Activated T-helper 1 cell treated with anti-CD3 and anti-CD28 coated beads, Interleukin-12 subunit alpha, Interleukin-12 subunit beta, Interleukin-2, Interleukin-4 antibody, amounts not matched to agents 30 ng/mL and 10 ng/mL and 1 ng/mL, durations not matched to agents 14 hours and 24 hours and 36 hours (primary cell): ENCODE measurements at regions not wholly inside any gene's neighbourhood (a gene's known extent, or its start where the extent isn't known, plus 50 kb on each side); places are given as distances from the start of the nearest gene placed in this dataset.

Source experiments
- DNase-seq: peaks from one replicate; pipeline ENCODE4 v3.0.0; 2021; ENCODE audit warnings: low spot score
- H3K27ac Mint-ChIP-seq: one replicate; pipeline ENCODE4 v1.8.0; 2021; ENCODE audit warnings: mild to moderate bottlenecking, mixed read lengths
- H3K27me3 Mint-ChIP-seq: one replicate; pipeline ENCODE4 v1.8.0; 2022; ENCODE audit warnings: mild to moderate bottlenecking, moderate library complexity, mixed read lengths; ENCODE audit not compliant: insufficient read depth
- H3K36me3 Mint-ChIP-seq: one replicate; pipeline ENCODE4 v1.8.0; 2021; ENCODE audit warnings: low read depth, mixed read lengths
- H3K4me1 Mint-ChIP-seq: one replicate; pipeline ENCODE4 v1.8.0; 2021; ENCODE audit warnings: low read depth, mixed read lengths
- H3K4me3 Mint-ChIP-seq: one replicate; pipeline ENCODE4 v1.8.0; 2021; ENCODE audit warnings: mild to moderate bottlenecking, moderate library complexity, mixed read lengths
- H3K9me3 Mint-ChIP-seq: one replicate; pipeline ENCODE4 v1.8.0; 2021; ENCODE audit warnings: mixed read lengths
- intact Hi-C: fragments of 100-400 bp; cut with micrococcal nuclease; formaldehyde crosslinking; loops from one replicate; pipeline ENCODE4 v1.15.1; 2024

DNA sequence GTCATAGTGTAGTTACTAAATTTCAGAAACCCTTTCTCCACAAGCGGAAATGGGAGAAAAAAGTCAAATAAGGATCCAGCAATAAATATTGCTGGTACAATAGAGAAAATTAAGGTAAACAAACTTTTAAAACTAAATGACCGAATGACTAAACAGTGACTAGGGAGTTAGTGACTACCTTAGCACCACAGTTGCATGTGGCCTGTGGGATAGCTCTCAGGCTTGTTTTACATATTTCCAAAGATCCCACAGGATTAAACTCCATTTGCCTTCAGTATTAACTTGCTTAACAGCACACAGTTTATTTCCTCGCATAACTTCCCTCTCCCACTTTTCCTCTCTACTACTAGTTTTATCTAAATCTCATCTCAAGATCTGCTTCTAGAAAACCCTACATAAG is 824.3 kb upstream of the KLHL1 start:
- no peaks in the 10 kb centered on the region for H3K36me3 Mint-ChIP-seq
- no peaks in the 10 kb centered on the region for H3K4me1 Mint-ChIP-seq

DNA sequence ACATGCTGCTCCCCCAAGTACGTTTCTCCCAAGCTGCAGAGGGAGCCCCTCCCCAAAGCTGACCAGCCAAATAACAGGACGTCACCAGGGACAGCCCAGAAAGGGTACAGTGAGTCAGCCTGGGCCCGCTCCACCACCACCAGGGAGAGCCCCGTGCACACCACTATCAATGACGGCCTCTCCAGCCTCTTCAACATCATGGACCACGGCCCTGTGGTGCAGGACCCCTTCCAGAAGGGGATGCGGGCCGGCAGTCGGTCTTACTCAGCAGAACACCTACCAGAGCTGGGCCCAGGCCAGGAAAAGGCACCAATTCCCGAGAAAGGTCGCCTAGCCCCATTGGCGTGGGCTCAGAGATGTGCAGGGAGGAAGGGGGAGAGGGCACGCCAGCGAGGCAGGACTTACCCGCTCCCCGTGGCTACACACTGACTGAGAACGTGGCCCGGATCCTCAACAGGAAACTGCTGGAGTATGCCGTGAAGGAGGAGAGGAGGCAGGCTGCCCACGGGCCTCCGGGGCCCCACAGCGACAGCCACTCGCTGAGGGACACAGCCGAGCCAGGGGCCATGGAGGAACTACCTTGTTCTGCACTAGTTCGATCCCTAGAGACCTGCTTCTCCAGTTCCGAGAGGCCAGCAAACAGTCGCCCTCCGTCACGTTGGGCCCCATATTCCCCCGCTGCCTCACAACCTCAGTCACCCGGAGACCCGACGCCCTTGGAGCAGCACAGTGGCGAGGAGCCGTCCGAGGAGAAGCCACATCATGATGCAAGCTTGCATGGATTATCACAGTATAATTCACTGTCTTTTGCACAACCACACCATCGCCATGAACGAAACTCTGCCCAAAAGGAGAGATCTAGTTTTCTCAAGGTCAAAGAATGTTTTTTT is 815.9 kb upstream of the KLHL1 start:
- H3K27ac Mint-ChIP-seq: no peak overlapping the region
- H3K4me1 Mint-ChIP-seq: no peaks in the 10 kb centered on the region
- H3K36me3 Mint-ChIP-seq: no peaks in the 10 kb centered on the region
- H3K27me3 Mint-ChIP-seq: no peaks in the 10 kb centered on the region
- H3K4me3 Mint-ChIP-seq: no peak overlapping the region
- no peaks in the 10 kb centered on the region for H3K9me3 Mint-ChIP-seq
- no peak for DNase-seq
- intact Hi-C loops: no loop called here

More for the DNA sequence above, 824.3 kb upstream of the KLHL1 start:
- intact Hi-C loops: no loop called here
- Mint-ChIP-seq H3K27me3 (no peaks in the 10 kb centered on the region), H3K27ac (no peak overlapping the region), H3K4me3 (no peak overlapping the region), H3K9me3 (no peaks in the 10 kb centered on the region)
- no peak for DNase-seq

DNA sequence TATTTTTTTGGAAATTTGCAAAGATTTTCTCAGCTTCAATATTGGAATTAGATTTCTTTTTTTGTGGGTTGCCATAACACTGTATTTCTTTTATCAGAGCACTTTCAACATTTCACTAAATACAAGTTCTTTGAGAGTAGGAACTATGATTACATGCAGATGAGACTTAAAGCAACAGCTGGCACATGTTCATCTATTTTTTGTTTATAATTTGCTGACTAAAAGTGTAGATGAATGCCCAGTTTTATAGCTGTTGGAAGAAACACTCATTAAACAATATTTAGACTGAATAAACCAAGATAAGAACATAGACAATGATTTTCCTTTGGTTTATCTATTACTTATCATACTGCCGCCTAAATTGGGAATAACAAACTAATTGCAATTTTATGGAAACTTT is 803.0 kb upstream of the KLHL1 start:
- intact Hi-C loops: no loop called here
- Mint-ChIP-seq H3K27me3 (no peaks in the 10 kb centered on the region), H3K27ac (no peak overlapping the region), H3K4me1 (no peaks in the 10 kb centered on the region), H3K36me3 (no peaks in the 10 kb centered on the region), H3K4me3 (no peak overlapping the region), H3K9me3 (no peaks in the 10 kb centered on the region)
- DNase-seq: no peak

DNA sequence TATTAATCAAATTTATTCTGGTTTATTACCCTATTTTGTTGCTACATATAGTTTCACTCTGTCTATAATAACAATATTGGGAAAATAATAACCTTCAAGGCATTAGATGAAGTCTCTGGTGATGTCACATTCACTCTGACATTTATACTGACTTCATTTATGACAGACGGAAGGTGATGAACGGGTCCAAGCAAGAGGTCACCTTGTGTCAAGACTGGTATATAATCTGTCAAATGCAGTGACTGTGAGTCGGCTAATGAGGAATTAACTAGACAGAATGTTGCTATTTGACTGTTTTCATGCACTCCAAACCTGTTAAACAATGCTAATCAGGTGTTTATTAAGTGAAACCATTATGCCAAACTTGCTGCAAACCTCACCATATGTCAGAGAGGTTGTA is 800.5 kb upstream of the KLHL1 start:
- Mint-ChIP-seq H3K27ac (no peak overlapping the region), H3K4me3 (no peak overlapping the region), H3K9me3 (no peaks in the 10 kb centered on the region), H3K36me3 (no peaks in the 10 kb centered on the region), H3K4me1 (no peaks in the 10 kb centered on the region), H3K27me3 (no peaks in the 10 kb centered on the region)
- DNase-seq: no peak
- intact Hi-C loops: no loop called here

DNA sequence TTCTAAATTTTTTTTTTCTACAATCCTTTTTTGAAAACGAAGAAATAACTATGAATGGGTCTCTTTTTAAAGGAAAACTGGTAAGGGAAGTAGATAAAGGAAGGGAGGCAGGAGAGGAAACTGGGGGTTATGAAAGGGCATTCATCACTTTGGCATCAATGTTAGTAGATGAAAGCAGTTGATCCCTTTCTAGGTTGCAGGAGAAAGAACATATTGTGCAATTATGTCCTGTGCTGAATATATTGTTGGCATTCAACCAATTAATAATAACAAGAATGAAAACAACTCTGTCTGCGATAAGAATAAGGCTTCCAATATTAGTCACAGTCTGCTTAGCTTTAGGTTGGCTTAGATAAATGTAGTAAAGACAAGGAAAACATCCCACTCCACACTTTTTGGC is 796.8 kb upstream of the KLHL1 start:
- no peaks in the 10 kb centered on the region for H3K36me3 Mint-ChIP-seq
- H3K4me3 Mint-ChIP-seq: no peak overlapping the region
- H3K27ac Mint-ChIP-seq: no peak overlapping the region
- no peaks in the 10 kb centered on the region for H3K9me3 Mint-ChIP-seq
- no peak for DNase-seq
- no peaks in the 10 kb centered on the region for H3K4me1 Mint-ChIP-seq
- H3K27me3 Mint-ChIP-seq: no peaks in the 10 kb centered on the region
- intact Hi-C loops: no loop called here

DNA sequence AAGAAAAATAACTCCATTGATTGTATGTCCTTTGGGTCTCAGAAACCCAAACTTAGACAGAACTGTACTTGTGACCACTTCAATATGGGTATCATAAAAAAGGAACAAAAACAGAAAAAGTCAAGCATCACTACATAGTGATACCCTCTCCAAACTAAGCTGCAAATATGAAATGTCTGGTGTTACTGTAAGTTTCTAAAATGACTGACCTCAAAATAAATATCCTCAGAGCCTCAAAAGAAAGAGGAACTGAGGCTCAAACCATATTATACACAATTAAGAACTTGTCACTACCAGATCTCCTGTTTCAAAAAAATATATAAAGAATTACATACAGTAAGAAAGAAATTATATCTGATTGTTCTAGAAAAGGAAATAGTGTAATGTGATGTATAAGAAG is 787.9 kb upstream of the KLHL1 start:
- H3K27ac Mint-ChIP-seq: no peak overlapping the region
- H3K27me3 Mint-ChIP-seq: no peaks in the 10 kb centered on the region
- H3K36me3 Mint-ChIP-seq: no peaks in the 10 kb centered on the region
- no peak overlapping the region for H3K4me3 Mint-ChIP-seq
- intact Hi-C loops: no loop called here
- DNase-seq: no peak
- no peaks in the 10 kb centered on the region for H3K9me3 Mint-ChIP-seq
- no peaks in the 10 kb centered on the region for H3K4me1 Mint-ChIP-seq

DNA sequence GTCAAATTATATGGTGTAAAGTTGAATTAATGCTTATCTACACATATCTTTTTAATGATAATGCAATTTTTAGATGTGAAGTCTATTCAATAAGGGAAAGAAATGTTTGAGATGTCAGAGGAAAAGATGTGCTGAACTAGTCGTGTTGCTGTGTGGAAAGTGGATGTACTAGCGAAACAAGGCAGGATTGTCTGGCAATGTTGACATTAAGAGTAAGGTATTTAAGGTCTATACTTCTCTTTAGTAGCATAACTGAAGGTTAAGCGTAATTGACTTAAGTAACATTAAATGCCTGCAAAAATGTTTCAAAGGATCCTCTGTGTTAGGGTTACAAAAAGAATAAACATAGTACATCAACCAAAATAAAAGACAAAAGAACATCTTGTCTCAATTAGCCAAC is 787.3 kb upstream of the KLHL1 start:
- intact Hi-C loops: no loop called here
- Mint-ChIP-seq H3K27ac (no peak overlapping the region), H3K9me3 (no peaks in the 10 kb centered on the region), H3K4me3 (no peak overlapping the region), H3K36me3 (no peaks in the 10 kb centered on the region), H3K27me3 (no peaks in the 10 kb centered on the region), H3K4me1 (no peaks in the 10 kb centered on the region)
- no peak for DNase-seq

DNA sequence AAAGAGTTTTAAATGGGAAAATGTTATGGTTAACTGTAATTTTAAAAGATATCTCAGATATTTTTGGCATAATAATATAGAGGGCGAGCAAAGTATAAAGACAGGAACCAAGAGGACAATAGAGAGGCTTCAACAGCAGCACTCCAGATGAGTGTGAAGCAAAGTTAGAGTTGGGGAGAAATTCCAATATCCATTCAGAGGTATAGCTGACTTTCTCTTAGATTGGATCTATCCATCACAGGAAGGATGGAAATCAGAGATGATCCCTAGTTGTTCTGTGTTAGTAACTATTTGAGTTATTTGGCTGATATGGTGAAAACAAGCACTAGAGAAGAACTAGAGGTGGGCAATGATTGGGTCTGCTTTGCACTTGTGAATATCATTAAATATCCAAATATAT is 786.0 kb upstream of the KLHL1 start:
- no peaks in the 10 kb centered on the region for H3K27me3 Mint-ChIP-seq
- no peaks in the 10 kb centered on the region for H3K4me1 Mint-ChIP-seq
- H3K4me3 Mint-ChIP-seq: no peak overlapping the region
- H3K9me3 Mint-ChIP-seq: no peaks in the 10 kb centered on the region
- intact Hi-C loops: no loop called here
- no peaks in the 10 kb centered on the region for H3K36me3 Mint-ChIP-seq
- DNase-seq: no peak
- H3K27ac Mint-ChIP-seq: no peak overlapping the region

DNA sequence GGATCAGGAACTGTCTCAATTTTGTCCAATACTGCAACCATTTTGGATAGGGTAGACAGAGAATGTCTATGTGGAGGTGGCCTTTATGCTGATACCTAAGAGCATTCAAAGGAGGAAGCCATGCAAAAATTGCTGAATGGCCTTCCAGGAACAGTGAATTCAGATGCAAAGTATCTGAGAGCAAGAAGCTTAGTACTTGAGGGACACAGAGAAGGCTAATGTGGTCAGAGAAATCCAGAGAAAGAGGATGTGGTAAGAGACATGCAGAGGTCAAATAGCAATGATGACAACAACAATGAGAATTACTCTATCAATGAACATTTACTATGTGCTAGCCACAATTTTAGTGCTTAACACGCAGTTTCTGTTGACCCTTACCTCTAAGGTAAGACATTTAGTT is 785.6 kb upstream of the KLHL1 start:
- peaks cover under 1% of the 10 kb centered on the region for H3K9me3 Mint-ChIP-seq
- intact Hi-C loops: no loop called here
- no peaks in the 10 kb centered on the region for H3K36me3 Mint-ChIP-seq
- no peaks in the 10 kb centered on the region for H3K4me1 Mint-ChIP-seq
- no peak overlapping the region for H3K27ac Mint-ChIP-seq
- no peak for DNase-seq
- H3K27me3 Mint-ChIP-seq: no peaks in the 10 kb centered on the region
- H3K4me3 Mint-ChIP-seq: no peak overlapping the region

DNA sequence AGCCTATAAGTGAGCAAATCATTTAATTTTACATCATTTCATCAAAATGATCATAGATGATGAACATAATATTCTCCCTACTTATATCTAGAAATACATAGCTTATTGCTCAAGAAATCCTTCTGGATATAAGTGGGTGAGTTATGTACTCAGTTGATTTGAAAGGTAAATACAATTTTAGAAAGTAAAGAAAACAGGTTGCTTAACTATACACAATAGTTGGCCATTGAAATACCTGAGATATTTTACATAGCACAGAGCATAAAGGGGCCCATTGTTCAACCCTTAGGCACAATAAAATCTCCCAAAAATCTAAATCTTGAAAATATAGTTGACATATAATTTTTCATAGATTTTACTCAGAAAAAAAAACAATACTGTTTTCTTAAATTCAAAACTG is 782.0 kb upstream of the KLHL1 start:
- no peaks in the 10 kb centered on the region for H3K27me3 Mint-ChIP-seq
- intact Hi-C loops: no loop called here
- H3K9me3 Mint-ChIP-seq: peaks cover 5% of the 10 kb centered on the region
- H3K27ac Mint-ChIP-seq: no peak overlapping the region
- no peak overlapping the region for H3K4me3 Mint-ChIP-seq
- no peaks in the 10 kb centered on the region for H3K36me3 Mint-ChIP-seq
- no peak for DNase-seq
- H3K4me1 Mint-ChIP-seq: no peaks in the 10 kb centered on the region

DNA sequence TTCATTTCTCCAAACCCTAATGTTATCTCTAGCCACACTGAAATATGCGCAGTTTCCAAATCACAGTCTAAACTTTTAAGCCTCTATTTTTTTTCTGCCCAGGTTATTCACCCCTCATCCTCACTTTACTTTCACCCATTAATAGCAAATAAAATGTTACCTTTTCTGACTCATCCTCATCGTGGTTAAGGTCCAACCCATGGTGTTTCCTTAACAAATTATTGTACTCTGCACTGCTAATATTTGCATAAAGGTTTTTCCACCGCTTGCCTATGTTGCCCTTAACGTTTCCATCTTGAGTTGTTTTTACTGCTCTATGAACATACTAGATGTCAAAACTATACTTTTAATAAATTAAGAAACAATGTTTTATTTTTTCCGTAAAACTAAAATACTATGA is 780.9 kb upstream of the KLHL1 start:
- Mint-ChIP-seq H3K4me1 (no peaks in the 10 kb centered on the region), H3K9me3 (peaks cover 5% of the 10 kb centered on the region), H3K27ac (no peak overlapping the region), H3K36me3 (no peaks in the 10 kb centered on the region), H3K4me3 (no peak overlapping the region), H3K27me3 (no peaks in the 10 kb centered on the region)
- intact Hi-C loops: no loop called here
- DNase-seq: no peak

DNA sequence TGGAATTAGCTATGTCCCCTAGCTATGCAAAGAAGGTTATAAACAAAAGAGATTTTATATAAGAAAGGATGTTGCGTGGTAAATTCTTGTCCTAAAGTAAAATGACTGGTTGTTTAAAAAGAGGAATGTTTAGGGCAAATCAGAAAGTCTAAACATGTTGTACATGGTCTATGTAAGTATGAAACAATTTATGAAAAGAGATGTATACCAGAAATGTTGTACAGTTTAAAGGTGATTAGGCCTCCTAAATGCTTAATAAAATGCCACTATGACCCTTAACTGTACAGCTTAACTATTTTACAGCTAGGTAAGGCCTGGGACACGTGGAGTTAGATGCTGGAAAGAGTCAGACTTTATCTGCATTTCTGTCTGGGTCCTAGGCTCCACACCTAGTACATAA is 775.9 kb upstream of the KLHL1 start:
- H3K36me3 Mint-ChIP-seq: no peaks in the 10 kb centered on the region
- no peak for DNase-seq
- H3K4me3 Mint-ChIP-seq: no peak overlapping the region
- intact Hi-C loops: no loop called here
- H3K4me1 Mint-ChIP-seq: no peaks in the 10 kb centered on the region
- H3K27ac Mint-ChIP-seq: no peak overlapping the region
- H3K9me3 Mint-ChIP-seq: peaks cover 5% of the 10 kb centered on the region
- no peaks in the 10 kb centered on the region for H3K27me3 Mint-ChIP-seq

DNA sequence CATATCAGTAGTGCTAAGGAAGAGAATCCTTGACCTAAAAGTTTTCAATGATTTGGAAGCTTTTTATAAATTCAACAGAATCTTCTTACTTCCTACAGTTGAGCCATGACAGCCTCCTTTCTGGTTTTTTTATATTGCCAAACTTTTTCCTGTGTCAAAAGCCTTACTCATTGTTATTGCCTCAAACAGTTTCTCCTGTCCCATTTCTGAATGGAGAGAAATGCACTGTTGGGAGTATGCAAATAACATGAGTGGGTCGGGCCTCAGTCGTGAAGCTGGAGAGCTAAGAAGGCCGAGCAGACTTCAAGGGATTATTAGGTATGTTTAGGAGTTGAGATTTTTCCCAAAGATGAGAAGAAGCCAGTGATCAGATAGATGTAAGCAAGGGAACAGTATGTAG is 766.4 kb upstream of the KLHL1 start:
- no peaks in the 10 kb centered on the region for H3K27me3 Mint-ChIP-seq
- no peak overlapping the region for H3K27ac Mint-ChIP-seq
- peaks cover 2% of the 10 kb centered on the region for H3K9me3 Mint-ChIP-seq
- H3K4me1 Mint-ChIP-seq: no peaks in the 10 kb centered on the region
- H3K36me3 Mint-ChIP-seq: no peaks in the 10 kb centered on the region
- DNase-seq: no peak
- no peak overlapping the region for H3K4me3 Mint-ChIP-seq
- intact Hi-C loops: no loop called here

DNA sequence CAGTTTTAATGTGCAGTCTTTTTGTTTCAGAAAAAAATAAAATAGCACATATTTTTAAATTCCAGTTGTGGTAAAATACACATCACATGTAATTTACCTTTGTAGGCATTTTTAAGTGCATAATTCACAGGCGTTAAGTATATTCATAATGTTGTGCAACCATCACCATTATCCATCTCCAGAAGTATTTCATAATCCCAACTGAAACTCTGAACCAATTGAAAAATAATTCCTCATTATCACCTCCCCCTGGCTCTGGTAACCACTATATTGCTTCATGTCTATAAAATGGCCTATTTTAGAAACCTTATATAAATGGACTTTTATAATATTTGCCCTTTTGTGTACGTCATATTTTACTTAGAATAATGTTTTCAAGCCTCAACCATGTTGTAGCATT is 756.5 kb upstream of the KLHL1 start:
- intact Hi-C loops: no loop called here
- Mint-ChIP-seq H3K9me3 (no peaks in the 10 kb centered on the region), H3K27me3 (no peaks in the 10 kb centered on the region), H3K36me3 (no peaks in the 10 kb centered on the region), H3K27ac (no peak overlapping the region), H3K4me3 (no peak overlapping the region), H3K4me1 (no peaks in the 10 kb centered on the region)
- no peak for DNase-seq
